GM21447 (cell line): ENCODE measurements at regions not wholly inside any gene's neighbourhood (a gene's known extent, or its start where the extent isn't known, plus 50 kb on each side); places are given as distances from the start of the nearest gene placed in this dataset.

ENCODE experiments used
- ATAC-seq: cut with Tn5 transposase; IDR thresholded peaks from one replicate; pipeline ENCODE4 v1.9.1; 2021; ENCODE audit not compliant: unreplicated experiment

DNA sequence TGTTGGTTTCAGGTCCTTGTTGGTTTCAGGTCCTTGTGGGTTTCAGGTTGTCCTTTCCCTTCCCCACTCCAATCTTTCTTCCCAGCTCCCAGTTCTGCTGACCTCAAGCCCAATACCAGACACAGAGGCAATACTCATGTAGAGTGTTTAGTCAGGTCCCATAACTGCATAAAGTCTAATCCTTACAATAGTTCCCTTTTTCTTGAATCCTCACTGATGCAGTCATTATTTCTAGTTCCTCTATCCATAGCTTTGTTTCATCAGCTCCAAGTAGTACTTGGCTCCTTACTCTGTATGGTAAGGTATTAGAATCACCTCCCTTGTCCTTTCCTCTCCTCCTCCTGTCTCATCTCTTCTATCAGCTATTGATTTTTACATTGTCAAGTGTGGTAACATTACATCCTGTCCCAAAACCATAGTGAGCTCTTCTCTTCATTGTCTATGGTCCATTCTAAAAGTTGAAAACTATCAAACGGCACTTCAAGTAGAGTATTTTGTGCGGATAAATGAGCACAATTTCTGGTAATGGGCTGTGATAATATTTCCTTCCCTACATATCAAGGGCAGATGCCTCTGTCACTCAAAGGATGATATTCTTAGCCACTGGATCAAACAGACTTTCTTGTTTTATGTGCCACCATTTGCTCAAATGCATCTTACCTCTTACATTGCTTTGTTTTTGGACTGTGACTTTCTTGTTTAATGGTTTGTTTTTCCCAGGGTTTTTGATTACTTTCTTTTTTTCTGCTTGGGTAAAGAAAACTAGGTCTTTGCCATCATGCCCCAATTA lies 57.2 kb upstream of the JDP2 start:
- ATAC-seq, result no peak

DNA sequence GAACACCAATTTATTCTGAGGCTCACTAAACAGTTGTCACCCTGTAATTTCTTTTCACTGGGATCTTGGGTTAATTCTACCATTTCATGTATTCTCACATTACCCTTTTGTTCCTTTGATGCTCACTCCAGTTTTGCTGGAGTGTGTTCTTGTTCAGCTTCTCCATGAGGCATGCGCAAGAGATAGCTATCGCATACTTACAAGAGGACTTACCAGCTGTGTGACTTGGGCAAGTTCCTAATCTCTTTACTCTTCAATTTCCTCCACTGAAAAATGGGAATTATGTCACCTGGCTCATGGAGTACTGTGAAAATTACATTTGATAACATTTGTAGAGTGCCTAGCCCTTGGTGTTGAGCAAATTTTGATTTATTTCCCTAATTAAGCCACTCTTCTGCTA lies 56.5 kb upstream of the JDP2 start:
- no peak for ATAC-seq

DNA sequence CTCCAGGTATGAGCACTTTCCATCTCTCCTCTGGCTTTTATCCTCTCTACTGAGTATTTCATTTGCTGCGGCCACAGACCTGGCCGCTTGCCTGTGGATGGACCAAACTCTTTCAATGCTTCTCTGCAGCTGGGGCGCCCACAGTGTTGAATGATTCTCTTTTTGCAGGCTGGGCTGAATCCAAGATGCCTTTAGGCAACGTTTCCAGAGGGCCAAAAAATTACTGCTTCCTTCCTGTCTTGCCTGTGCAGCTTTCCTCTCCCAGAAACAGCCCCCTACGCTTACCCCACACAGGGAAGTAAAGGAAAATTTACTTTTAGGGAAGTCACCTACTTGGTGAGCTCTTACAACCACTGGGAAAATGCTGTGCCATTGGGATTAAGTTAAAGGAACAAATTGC lies 55.6 kb upstream of the JDP2 start:
- no peak for ATAC-seq

DNA sequence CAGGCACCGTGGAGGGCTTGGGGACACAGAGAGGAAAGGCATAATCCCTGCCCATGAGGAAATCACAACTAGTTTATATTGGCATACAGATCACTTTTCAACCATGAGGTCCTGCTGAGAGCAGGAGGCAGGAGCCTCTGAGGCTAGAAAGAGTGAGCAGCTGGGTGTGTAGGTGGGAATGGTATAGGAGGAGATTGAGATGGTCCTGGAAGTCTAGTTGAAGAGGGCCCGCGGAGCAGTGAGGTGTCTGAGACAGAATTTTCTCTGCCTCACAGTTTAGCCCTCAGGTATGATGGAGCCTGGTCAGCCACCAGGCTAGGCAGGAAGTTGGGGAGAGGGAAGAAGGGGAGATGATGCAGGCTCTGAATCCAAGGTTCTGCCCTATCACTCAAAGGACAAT lies 54.7 kb upstream of the JDP2 start:
- ATAC-seq, result no peak

DNA sequence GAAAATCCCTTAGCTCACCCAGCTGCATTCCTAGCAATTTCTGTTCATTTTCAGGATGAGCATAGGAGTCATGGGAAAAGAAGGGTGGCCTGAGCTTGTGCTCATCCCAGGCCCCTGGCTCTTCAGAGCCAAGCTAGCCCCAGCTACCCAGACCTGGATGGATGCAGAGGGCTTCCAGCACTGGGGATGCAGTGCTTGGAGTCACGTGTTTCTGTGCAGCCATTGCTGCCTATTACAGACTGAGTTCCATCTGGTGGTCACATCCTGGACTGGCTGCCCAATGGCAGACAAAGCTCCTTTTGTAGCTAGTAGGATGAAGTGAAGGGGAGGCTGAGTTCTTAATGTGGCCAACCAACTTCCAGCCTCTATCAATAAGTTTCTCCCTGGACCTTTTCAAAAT lies 54.2 kb upstream of the JDP2 start:
- ATAC-seq, result no peak

DNA sequence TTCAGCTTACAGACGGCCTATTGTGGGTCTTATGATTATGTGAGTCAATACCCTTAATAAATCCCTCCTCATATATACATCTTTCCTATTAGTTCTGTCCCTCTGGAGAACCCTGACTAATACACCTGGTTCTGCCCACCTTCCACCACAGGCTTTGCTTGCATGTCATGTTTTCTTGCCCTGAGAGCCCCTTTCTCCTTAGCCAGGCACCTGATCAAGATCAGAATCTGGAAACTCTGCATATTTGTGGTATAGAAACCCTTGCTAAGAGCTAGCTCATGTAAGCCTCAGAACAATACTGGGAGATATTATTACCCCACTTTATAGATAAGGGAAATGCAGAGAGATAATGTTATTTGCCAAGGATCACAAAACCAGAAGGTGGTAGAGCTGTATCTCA lies 52.9 kb upstream of the JDP2 start:
- no peak for ATAC-seq

DNA sequence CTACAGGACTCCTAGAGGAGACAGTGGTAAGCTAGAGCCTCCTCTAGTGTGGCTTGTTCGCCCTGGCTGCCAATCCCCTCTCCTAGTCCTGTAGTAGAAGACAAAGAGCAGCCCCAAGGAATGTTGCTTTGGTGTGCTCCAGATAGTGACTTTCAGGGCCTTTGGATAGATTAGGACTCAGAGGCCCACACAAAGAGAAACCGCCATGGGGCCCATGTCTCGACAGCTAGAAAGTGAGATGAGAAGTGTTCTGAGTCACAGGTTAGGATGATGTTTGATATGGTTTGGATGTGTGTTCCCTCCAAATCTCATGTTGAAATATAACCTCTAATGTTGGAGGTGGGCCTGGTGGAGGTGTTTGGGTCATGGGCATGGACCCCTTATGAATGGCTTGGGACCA lies 51.8 kb upstream of the JDP2 start:
- ATAC-seq, result no peak
